ENCODE measurements at regions not wholly inside any gene's neighbourhood (a gene's known extent, or its start where the extent isn't known, plus 50 kb on each side); places are given as distances from the start of the nearest gene placed in this dataset.

DNA sequence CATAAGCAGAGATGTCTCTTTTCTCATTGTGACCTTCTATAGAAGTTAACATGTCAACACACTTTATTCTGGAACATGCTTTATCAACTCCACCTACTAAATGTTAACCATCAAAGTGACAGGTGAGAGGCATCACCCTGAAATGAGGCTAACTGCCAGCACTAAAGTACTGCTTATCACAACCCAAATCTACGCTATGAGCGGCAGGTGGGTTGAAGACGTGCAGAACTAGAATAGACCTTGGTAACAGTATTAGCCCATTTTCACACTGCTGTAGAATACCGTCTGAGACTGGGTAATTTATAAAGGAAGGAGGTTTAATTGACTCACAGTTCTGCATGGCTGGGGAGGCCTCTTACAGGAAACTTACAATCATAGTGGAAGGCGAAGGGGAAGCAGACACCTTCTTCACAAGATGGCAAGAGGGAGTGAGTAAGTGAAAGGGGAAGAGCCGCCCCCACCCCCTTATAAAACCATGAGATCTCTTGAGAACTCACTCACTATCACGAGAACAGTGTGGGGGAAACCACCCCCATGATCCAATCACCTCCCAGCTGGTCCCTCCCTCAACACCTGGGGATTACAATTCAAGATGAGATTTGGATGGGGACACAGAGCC, 359.0 kb downstream of the SEC23A start:
- no peak for TF ChIP-seq POLR2A (IDR thresholded peaks at IDR 0.05)
- TF ChIP-seq, protein P1, sequence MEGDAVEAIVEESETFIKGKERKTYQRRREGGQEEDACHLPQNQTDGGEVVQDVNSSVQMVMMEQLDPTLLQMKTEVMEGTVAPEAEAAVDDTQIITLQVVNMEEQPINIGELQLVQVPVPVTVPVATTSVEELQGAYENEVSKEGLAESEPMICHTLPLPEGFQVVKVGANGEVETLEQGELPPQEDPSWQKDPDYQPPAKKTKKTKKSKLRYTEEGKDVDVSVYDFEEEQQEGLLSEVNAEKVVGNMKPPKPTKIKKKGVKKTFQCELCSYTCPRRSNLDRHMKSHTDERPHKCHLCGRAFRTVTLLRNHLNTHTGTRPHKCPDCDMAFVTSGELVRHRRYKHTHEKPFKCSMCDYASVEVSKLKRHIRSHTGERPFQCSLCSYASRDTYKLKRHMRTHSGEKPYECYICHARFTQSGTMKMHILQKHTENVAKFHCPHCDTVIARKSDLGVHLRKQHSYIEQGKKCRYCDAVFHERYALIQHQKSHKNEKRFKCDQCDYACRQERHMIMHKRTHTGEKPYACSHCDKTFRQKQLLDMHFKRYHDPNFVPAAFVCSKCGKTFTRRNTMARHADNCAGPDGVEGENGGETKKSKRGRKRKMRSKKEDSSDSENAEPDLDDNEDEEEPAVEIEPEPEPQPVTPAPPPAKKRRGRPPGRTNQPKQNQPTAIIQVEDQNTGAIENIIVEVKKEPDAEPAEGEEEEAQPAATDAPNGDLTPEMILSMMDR (IDR thresholded peaks at IDR 0.05): no peak
